Lower leg skin (tissue), 3 donors: ENCODE measurements at regions not wholly inside any gene's neighbourhood (a gene's known extent, or its start where the extent isn't known, plus 50 kb on each side); places are given as distances from the start of the nearest gene placed in this dataset.
"Not testable (repeated sequence)": the region's sequence is repeated elsewhere in the genome, so short reads cannot be mapped to it uniquely, and the experiment has no call there.

Source experiments
- POLR2A ChIP-seq, 2 donors: fragments of 450-650 bp; IDR thresholded peaks; one replicate each; pipeline ENCODE4 v1.6.1; 2016 to 2017; ENCODE audit warnings: antibody characterized with exemption in 2 of 2, mild to moderate bottlenecking in 1 of 2, moderate library complexity in 1 of 2
- TF ChIP-seq, protein P1 (sequence below), 3 donors: fragments of 450-650 bp; IDR thresholded peaks; one replicate each; pipeline ENCODE4 v1.5.1; 2016; ENCODE audit warnings: antibody characterized with exemption in 3 of 3, mild to moderate bottlenecking in 3 of 3, moderate library complexity in 2 of 3

DNA sequence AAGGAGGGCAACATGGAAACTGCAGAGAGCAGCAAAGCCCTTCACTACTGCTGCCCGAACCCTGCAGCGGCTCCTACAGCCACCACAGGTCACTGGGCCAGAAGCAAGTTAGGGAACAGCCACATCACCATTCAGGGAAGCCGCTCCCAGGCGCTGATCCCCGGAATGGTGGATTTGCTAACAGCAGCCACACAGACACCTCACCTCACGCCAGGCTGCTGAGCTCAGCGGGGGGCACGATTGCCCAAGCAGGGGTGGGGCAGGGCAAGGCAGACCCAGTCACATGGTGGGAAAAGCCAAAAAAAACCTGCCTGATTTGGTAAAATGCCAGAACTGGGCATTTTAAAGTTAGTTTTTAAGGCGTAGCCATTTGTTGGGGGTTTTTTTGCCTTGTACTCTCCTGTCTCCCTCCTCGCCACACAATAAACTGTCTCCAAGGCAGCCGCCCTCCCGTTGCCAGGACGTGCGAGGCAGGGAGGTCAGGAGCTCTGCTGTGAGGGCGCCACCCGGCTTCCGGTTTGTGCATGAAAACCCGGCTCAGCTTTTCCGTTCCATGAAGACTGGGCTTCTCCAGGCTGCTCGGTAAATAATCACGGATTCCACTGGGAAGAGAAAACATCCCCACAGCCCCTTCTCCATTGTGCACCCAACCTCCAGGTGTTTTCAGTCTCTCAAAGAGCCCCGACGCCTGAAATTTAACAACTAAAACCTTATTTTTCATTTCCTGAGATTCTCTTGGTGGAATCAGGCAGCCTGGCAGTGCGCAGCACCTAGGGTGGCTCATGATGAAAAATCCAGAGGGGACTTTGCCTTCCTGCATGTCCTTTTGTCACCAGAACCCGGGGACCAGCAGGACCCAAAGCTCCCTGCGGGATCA, 453.5 kb downstream of the PREX1 start:
- TF ChIP-seq POLR2A (IDR thresholded peaks at IDR 0.05), result not testable (repeated sequence)
- TF ChIP-seq, protein P1, sequence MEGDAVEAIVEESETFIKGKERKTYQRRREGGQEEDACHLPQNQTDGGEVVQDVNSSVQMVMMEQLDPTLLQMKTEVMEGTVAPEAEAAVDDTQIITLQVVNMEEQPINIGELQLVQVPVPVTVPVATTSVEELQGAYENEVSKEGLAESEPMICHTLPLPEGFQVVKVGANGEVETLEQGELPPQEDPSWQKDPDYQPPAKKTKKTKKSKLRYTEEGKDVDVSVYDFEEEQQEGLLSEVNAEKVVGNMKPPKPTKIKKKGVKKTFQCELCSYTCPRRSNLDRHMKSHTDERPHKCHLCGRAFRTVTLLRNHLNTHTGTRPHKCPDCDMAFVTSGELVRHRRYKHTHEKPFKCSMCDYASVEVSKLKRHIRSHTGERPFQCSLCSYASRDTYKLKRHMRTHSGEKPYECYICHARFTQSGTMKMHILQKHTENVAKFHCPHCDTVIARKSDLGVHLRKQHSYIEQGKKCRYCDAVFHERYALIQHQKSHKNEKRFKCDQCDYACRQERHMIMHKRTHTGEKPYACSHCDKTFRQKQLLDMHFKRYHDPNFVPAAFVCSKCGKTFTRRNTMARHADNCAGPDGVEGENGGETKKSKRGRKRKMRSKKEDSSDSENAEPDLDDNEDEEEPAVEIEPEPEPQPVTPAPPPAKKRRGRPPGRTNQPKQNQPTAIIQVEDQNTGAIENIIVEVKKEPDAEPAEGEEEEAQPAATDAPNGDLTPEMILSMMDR (IDR thresholded peaks at IDR 0.05), result not testable (repeated sequence)
